ENCODE measurements at regions not wholly inside any gene's neighbourhood (a gene's known extent, or its start where the extent isn't known, plus 50 kb on each side); places are given as distances from the start of the nearest gene placed in this dataset.

DNA sequence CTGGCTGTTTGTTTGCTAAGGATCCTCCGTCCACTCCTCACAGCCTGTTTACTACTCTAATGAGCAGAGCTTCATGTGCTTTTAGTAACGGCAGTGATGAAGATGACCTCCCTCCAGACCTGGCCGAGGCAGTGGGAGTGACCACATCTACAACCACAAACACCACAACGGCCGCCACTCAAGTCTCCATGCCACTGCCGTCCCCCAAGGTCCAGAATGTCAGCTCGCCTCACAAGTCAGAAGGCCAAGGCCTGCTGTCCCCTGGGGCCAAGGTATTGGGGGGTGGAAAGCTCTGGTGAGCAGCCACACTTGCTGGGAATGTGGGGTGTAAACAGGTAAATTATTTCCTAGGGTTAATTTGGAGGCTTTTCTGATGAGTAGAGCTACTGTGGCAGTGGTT lies 926.4 kb downstream of the IPMK start:
- TF ChIP-seq POLR2AphosphoS5 (IDR thresholded peaks at IDR 0.05; ENCODE audit: low read depth, low read length): no peak
- TF ChIP-seq TAF1 (IDR thresholded peaks at IDR 0.05; ENCODE audit: borderline replicate concordance, insufficient read depth, low read length): no peak

Measured in PFSK-1 (cell line).